ENCODE measurements at regions not wholly inside any gene's neighbourhood (a gene's known extent, or its start where the extent isn't known, plus 50 kb on each side); places are given as distances from the start of the nearest gene placed in this dataset.

DNA sequence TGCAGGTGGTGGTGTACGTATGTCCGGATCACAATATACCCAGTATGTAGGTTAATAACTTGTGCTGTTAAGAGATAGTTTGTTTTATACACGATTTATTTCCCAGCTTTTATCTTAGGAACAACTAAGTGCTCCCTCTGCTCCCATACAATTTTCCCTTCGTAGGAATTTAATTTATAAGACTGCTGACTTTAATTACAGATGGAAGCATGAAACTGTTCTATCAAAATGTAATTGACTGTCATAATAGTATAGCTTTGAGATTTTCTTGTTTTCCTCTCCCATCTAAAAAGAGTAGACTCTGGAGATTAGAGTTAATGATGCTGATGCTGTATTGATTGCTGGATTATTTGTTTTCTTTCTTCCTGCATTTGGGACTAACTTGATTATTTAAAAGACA, 370.7 kb upstream of the SGO1 start:
- no peak overlapping the region for H4K5ac ChIP-seq (ENCODE audit: low read depth, low read length)
- intact Hi-C loops (cut with micrococcal nuclease) (no loop called here), in situ Hi-C loops (cut with MboI; ENCODE audit: low sequenced_read_pairs) (no loop called here), dilution Hi-C loops (cut with HindIII; ENCODE audit: low sequenced_read_pairs, unreplicated experiment) (no loop called here)
- no peak overlapping the region for H2AK9ac ChIP-seq (replicated peaks; ENCODE audit: low read depth, low read length, poor library complexity)
- H3K14ac ChIP-seq (replicated peaks; ENCODE audit: low read depth, low read length): no peak overlapping the region
- H2BK20ac ChIP-seq (ENCODE audit: low read depth, low read length): no peak overlapping the region
- no peak overlapping the region for H3K56ac ChIP-seq (ENCODE audit: extremely low read depth, insufficient read depth, low read length)
- no peaks in the 10 kb centered on the region for H3K9me1 ChIP-seq (ENCODE audit: insufficient read depth, low read length)
- no peaks in the 10 kb centered on the region for H3K79me1 ChIP-seq (ENCODE audit: low read depth in 1 of 2, low read length in 2 of 2)
- H4K20me1 ChIP-seq (ENCODE audit: insufficient read depth, low read length): no peaks in the 10 kb centered on the region
- TF ChIP-seq RFX5 (IDR thresholded peaks at IDR 0.05; ENCODE audit: low read depth, low read length): no peak
- no peak for TF ChIP-seq NFE2L2 (IDR thresholded peaks at IDR 0.05; ENCODE audit: low read depth, low read length)
- no peak for TF ChIP-seq CTCF (conservative IDR thresholded peaks at IDR 0.05; ENCODE audit: low read depth, low read length)
- no peak for TF ChIP-seq CHD1 (IDR thresholded peaks at IDR 0.05; ENCODE audit: low read depth, low read length)
- no peak for TF ChIP-seq MXI1 (IDR thresholded peaks at IDR 0.05; ENCODE audit: borderline replicate concordance, low read depth, low read length)
- no peak for TF ChIP-seq FOS (IDR thresholded peaks at IDR 0.05; ENCODE audit: low read depth, low read length)
- TF ChIP-seq MAFK (IDR thresholded peaks at IDR 0.05; ENCODE audit: low read depth, low read length): no peak
- no peak for TF ChIP-seq SMC3 (IDR thresholded peaks at IDR 0.05; ENCODE audit: low read depth, low read length)
- TF ChIP-seq, protein P1, sequence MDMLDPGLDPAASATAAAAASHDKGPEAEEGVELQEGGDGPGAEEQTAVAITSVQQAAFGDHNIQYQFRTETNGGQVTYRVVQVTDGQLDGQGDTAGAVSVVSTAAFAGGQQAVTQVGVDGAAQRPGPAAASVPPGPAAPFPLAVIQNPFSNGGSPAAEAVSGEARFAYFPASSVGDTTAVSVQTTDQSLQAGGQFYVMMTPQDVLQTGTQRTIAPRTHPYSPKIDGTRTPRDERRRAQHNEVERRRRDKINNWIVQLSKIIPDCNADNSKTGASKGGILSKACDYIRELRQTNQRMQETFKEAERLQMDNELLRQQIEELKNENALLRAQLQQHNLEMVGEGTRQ (IDR thresholded peaks at IDR 0.05; ENCODE audit: low read depth, low read length): no peak
- TF ChIP-seq BHLHE40 (IDR thresholded peaks at IDR 0.05; ENCODE audit: low read depth, low read length): no peak
- no peak for TF ChIP-seq RCOR1 (IDR thresholded peaks at IDR 0.05; ENCODE audit: insufficient replicate concordance, low read length)
- CTCF ChIA-PET: no interaction called here
- H3K9ac ChIP-seq (ENCODE audit: low read depth, low read length): no peak overlapping the region
- H3K4me1 ChIP-seq (ENCODE audit: control insufficient read depth, insufficient read depth, low read length): no peaks in the 10 kb centered on the region
- H2BK5ac ChIP-seq (ENCODE audit: low read depth, low read length, poor library complexity, severe bottlenecking): no peak overlapping the region
- H3K4me3 ChIP-seq (ENCODE audit: insufficient read depth, low read depth, low read length): no peak overlapping the region
- no peak overlapping the region for H3K4ac ChIP-seq (ENCODE audit: low read depth, low read length)
- BruUV-seq (replicated peaks): no TSS peak
- H3K27me3 ChIP-seq (ENCODE audit: control insufficient read depth, insufficient read depth, low read length): no peaks in the 10 kb centered on the region
- H4K91ac ChIP-seq (ENCODE audit: insufficient read depth, low read depth, low read length): no peak overlapping the region
- no CpG with 5 or more reads among the region's 4 CpGs for WGBS, 2 experiments (ENCODE audit: extremely low coverage in 2 of 2, insufficient read length in 1 of 2)
- ATAC-seq (ENCODE audit: low read depth) (no peak), DNase-seq (no peak)
- H3K36me3 ChIP-seq (ENCODE audit: control insufficient read depth, insufficient read depth, low read length): no peaks in the 10 kb centered on the region
- no peak overlapping the region for H4K8ac ChIP-seq (ENCODE audit: low read depth in 2 of 2, low read length in 2 of 2)
- H2BK120ac ChIP-seq (ENCODE audit: low read depth, low read length): no peak overlapping the region
- POLR2A ChIA-PET (ENCODE audit: unreplicated experiment): no interaction called here
- H3K4me2 ChIP-seq (ENCODE audit: low read depth, low read length): no peak overlapping the region
- no peak overlapping the region for H3K18ac ChIP-seq (ENCODE audit: low read depth, low read length)
- no peak overlapping the region for H2BK15ac ChIP-seq (ENCODE audit: low read depth, low read length)
- no peak overlapping the region for H2AK5ac ChIP-seq (ENCODE audit: low read depth, low read length)
- H2AFZ ChIP-seq (replicated peaks; ENCODE audit: low read length, poor library complexity): no peak overlapping the region
- no peak overlapping the region for H3K27ac ChIP-seq (ENCODE audit: insufficient read depth, low read length)
- H3K9me3 ChIP-seq (ENCODE audit: control insufficient read depth, insufficient read depth, low read length): 0 out of 2 replicates have a peak, but pooled peaks cover 2% of the 10 kb centered on the region
- no peak overlapping the region for H3K23ac ChIP-seq (ENCODE audit: low read depth, low read length)
